ENCODE measurements at regions not wholly inside any gene's neighbourhood (a gene's known extent, or its start where the extent isn't known, plus 50 kb on each side); places are given as distances from the start of the nearest gene placed in this dataset.

- TF ChIP-seq, protein P1, sequence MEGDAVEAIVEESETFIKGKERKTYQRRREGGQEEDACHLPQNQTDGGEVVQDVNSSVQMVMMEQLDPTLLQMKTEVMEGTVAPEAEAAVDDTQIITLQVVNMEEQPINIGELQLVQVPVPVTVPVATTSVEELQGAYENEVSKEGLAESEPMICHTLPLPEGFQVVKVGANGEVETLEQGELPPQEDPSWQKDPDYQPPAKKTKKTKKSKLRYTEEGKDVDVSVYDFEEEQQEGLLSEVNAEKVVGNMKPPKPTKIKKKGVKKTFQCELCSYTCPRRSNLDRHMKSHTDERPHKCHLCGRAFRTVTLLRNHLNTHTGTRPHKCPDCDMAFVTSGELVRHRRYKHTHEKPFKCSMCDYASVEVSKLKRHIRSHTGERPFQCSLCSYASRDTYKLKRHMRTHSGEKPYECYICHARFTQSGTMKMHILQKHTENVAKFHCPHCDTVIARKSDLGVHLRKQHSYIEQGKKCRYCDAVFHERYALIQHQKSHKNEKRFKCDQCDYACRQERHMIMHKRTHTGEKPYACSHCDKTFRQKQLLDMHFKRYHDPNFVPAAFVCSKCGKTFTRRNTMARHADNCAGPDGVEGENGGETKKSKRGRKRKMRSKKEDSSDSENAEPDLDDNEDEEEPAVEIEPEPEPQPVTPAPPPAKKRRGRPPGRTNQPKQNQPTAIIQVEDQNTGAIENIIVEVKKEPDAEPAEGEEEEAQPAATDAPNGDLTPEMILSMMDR (IDR thresholded peaks at IDR 0.05), result no peak
- TF ChIP-seq POLR2A (IDR thresholded peaks at IDR 0.05), result no peak
- no peak for TF ChIP-seq EP300 (IDR thresholded peaks at IDR 0.05)
- no peak for TF ChIP-seq POLR2AphosphoS5 (IDR thresholded peaks at IDR 0.05)
Observed at GRCh38 chr11:42543844-42544419, 767.9 kb upstream of the API5 start.

Data from suprapubic skin (tissue), 4 donors.